ENCODE measurements at regions not wholly inside any gene's neighbourhood (a gene's known extent, or its start where the extent isn't known, plus 50 kb on each side); places are given as distances from the start of the nearest gene placed in this dataset.

GRCh38 chr9:14546693-14547092 is 146.5 kb downstream of the ZDHHC21 start:
- Histone ChIP-seq H3K9me3 (ENCODE audit: low read depth, low read length, poor library complexity, severe bottlenecking) (no peaks in the 10 kb centered on the region), H3K27me3 (replicated peaks; ENCODE audit: insufficient read depth, low read depth, low read length, poor library complexity) (no peaks in the 10 kb centered on the region), H3K27ac (ENCODE audit: low read depth, low read length, poor library complexity, severe bottlenecking) (no peak overlapping the region), H3K4me1 (ENCODE audit: insufficient read depth, low read length, poor library complexity, severe bottlenecking) (no peaks in the 10 kb centered on the region), H3K4me3 (ENCODE audit: low read depth, low read length, poor library complexity, severe bottlenecking) (no peak overlapping the region), H3K36me3 (ENCODE audit: insufficient read depth, low read length, poor library complexity, severe bottlenecking) (no peaks in the 10 kb centered on the region)
- TF ChIP-seq EZH2 (IDR thresholded peaks at IDR 0.05; ENCODE audit: borderline replicate concordance, low read depth, low read length, poor library complexity, severe bottlenecking) = no peak
- BruUV-seq (replicated peaks) = no TSS peak
- ChIA-PET CTCF (no interaction called here), POLR2A (ENCODE audit: low non-redundant PET) (no interaction called here)
- no peak for DNase-seq (ENCODE audit: low spot score)
- intact Hi-C loops (cut with micrococcal nuclease; ENCODE audit: unreplicated experiment) = no loop called here

GRCh38 chr9:14542071-14542470 is 151.2 kb downstream of the ZDHHC21 start:
- H3K4me3 ChIP-seq (ENCODE audit: low read depth, low read length, poor library complexity, severe bottlenecking) = no peak overlapping the region
- no peaks in the 10 kb centered on the region for H3K36me3 ChIP-seq (ENCODE audit: insufficient read depth, low read length, poor library complexity, severe bottlenecking)
- no TSS peak for BruUV-seq (replicated peaks)
- no peak for TF ChIP-seq EZH2 (IDR thresholded peaks at IDR 0.05; ENCODE audit: borderline replicate concordance, low read depth, low read length, poor library complexity, severe bottlenecking)
- H3K9me3 ChIP-seq (ENCODE audit: low read depth, low read length, poor library complexity, severe bottlenecking) = no peaks in the 10 kb centered on the region
- DNase-seq (ENCODE audit: low spot score) = no peak
- no peak overlapping the region for H3K27ac ChIP-seq (ENCODE audit: low read depth, low read length, poor library complexity, severe bottlenecking)
- H3K4me1 ChIP-seq (ENCODE audit: insufficient read depth, low read length, poor library complexity, severe bottlenecking) = no peaks in the 10 kb centered on the region
- CTCF ChIA-PET = no interaction called here
- H3K27me3 ChIP-seq (replicated peaks; ENCODE audit: insufficient read depth, low read depth, low read length, poor library complexity) = no peaks in the 10 kb centered on the region
- intact Hi-C loops (cut with micrococcal nuclease; ENCODE audit: unreplicated experiment) = no loop called here
- POLR2A ChIA-PET (ENCODE audit: low non-redundant PET) = no interaction called here

- no peak for DNase-seq (ENCODE audit: low spot score)
- Histone ChIP-seq H3K36me3 (ENCODE audit: insufficient read depth, low read length, poor library complexity, severe bottlenecking) (no peaks in the 10 kb centered on the region), H3K9me3 (ENCODE audit: low read depth, low read length, poor library complexity, severe bottlenecking) (no peaks in the 10 kb centered on the region), H3K4me1 (ENCODE audit: insufficient read depth, low read length, poor library complexity, severe bottlenecking) (no peaks in the 10 kb centered on the region), H3K4me3 (ENCODE audit: low read depth, low read length, poor library complexity, severe bottlenecking) (no peak overlapping the region), H3K27me3 (replicated peaks; ENCODE audit: insufficient read depth, low read depth, low read length, poor library complexity) (no peaks in the 10 kb centered on the region), H3K27ac (ENCODE audit: low read depth, low read length, poor library complexity, severe bottlenecking) (no peak overlapping the region)
- POLR2A ChIA-PET (ENCODE audit: low non-redundant PET) = no interaction called here
- CTCF ChIA-PET = no interaction called here
- intact Hi-C loops (cut with micrococcal nuclease; ENCODE audit: unreplicated experiment) = no loop called here
- no peak for TF ChIP-seq EZH2 (IDR thresholded peaks at IDR 0.05; ENCODE audit: borderline replicate concordance, low read depth, low read length, poor library complexity, severe bottlenecking)
- TF ChIP-seq CTCF (conservative IDR thresholded peaks at IDR 0.05; ENCODE audit: low read depth, low read length) = no peak
- no TSS peak for BruUV-seq (replicated peaks)
Measured at GRCh38 chr9:14538526-14538925, 154.7 kb downstream of the ZDHHC21 start.

- POLR2A ChIA-PET (ENCODE audit: low non-redundant PET) = no interaction called here
- CTCF ChIA-PET = no interaction called here
- BruUV-seq (replicated peaks) = no TSS peak
Measured at GRCh38 chr9:14535161-14535955, 157.9 kb downstream of the ZDHHC21 start.

More at GRCh38 chr9:14535161-14535955, 157.9 kb downstream of the ZDHHC21 start:
- Histone ChIP-seq H3K27me3 (replicated peaks; ENCODE audit: insufficient read depth, low read depth, low read length, poor library complexity) (no peaks in the 10 kb centered on the region), H3K27ac (ENCODE audit: low read depth, low read length, poor library complexity, severe bottlenecking) (no peak overlapping the region), H3K9me3 (ENCODE audit: low read depth, low read length, poor library complexity, severe bottlenecking) (no peaks in the 10 kb centered on the region), H3K4me1 (ENCODE audit: insufficient read depth, low read length, poor library complexity, severe bottlenecking) (no peaks in the 10 kb centered on the region), H3K36me3 (ENCODE audit: insufficient read depth, low read length, poor library complexity, severe bottlenecking) (no peaks in the 10 kb centered on the region), H3K4me3 (ENCODE audit: low read depth, low read length, poor library complexity, severe bottlenecking) (no peak overlapping the region)
- DNase-seq (ENCODE audit: low spot score) = no peak
- intact Hi-C loops (cut with micrococcal nuclease; ENCODE audit: unreplicated experiment) = no loop called here
- TF ChIP-seq EZH2 (IDR thresholded peaks at IDR 0.05; ENCODE audit: borderline replicate concordance, low read depth, low read length, poor library complexity, severe bottlenecking) = no peak
- TF ChIP-seq CTCF (conservative IDR thresholded peaks at IDR 0.05; ENCODE audit: low read depth, low read length) = no peak
